HEK293 (cell line): ENCODE measurements at regions not wholly inside any gene's neighbourhood (a gene's known extent, or its start where the extent isn't known, plus 50 kb on each side); places are given as distances from the start of the nearest gene placed in this dataset.
A peak's percentile ranks its signal among the peaks of the same experiment; 100 is the strongest.

ENCODE experiments used
- ZBTB17 ChIP-seq: fragments of 450-650 bp; formaldehyde crosslinking; IDR thresholded peaks from 2 replicates; pipeline ENCODE4 v1.5.1; 2016; ENCODE audit warnings: missing biosample characterization, missing genetic modification characterization
- ZBTB48 ChIP-seq: fragments of 450-650 bp; formaldehyde crosslinking; IDR thresholded peaks from 2 replicates; pipeline ENCODE4 v1.5.1; 2016; ENCODE audit warnings: missing biosample characterization, missing genetic modification characterization
- ZNF335 ChIP-seq: fragments of 450-650 bp; formaldehyde crosslinking; conservative IDR thresholded peaks from 2 replicates; pipeline ENCODE4 v1.5.1; 2016; ENCODE audit warnings: missing biosample characterization, missing genetic modification characterization
- ZNF341 ChIP-seq: fragments of 450-650 bp; formaldehyde crosslinking; IDR thresholded peaks from 2 replicates; pipeline ENCODE4; 2016; ENCODE audit warnings: low read depth, missing biosample characterization, missing genetic modification characterization
- ZNF391 ChIP-seq: fragments of 450-650 bp; formaldehyde crosslinking; IDR thresholded peaks from 2 replicates; pipeline ENCODE4 v1.5.1; 2016; ENCODE audit warnings: low read depth, missing biosample characterization, missing genetic modification characterization, borderline replicate concordance
- ZNF394 ChIP-seq: fragments of 450-650 bp; formaldehyde crosslinking; IDR thresholded peaks from 2 replicates; pipeline ENCODE4 v1.5.1; 2016; ENCODE audit warnings: missing biosample characterization, missing genetic modification characterization, mild to moderate bottlenecking, moderate library complexity, borderline replicate concordance
- ZNF530 ChIP-seq: fragments of 450-650 bp; formaldehyde crosslinking; IDR thresholded peaks from 2 replicates; pipeline ENCODE4 v1.5.1; 2016; ENCODE audit warnings: low read depth, missing biosample characterization, missing genetic modification characterization
- ZNF549 ChIP-seq: fragments of 450-650 bp; IDR thresholded peaks from 2 replicates; pipeline ENCODE4 v1.5.1; 2018; ENCODE audit warnings: missing biosample characterization, missing genetic modification characterization, mild to moderate bottlenecking, inconsistent platforms, moderate library complexity
- ZNF600 ChIP-seq: fragments of 450-650 bp; formaldehyde crosslinking; IDR thresholded peaks from 2 replicates; pipeline ENCODE4 v1.5.1; 2016; ENCODE audit warnings: missing biosample characterization, missing genetic modification characterization
- ZNF610 ChIP-seq: fragments of 450-650 bp; formaldehyde crosslinking; IDR thresholded peaks from 2 replicates; pipeline ENCODE4 v1.5.1; 2016; ENCODE audit warnings: missing biosample characterization, missing genetic modification characterization, borderline replicate concordance
- ZNF626 ChIP-seq: fragments of 450-650 bp; sonication (Bioruptor Pico); formaldehyde crosslinking; IDR thresholded peaks from 2 replicates; pipeline ENCODE4 v1.5.1; 2018; ENCODE audit warnings: missing biosample characterization, missing genetic modification characterization, inconsistent platforms
- TF ChIP-seq, protein P1 (sequence below): fragments of 450-650 bp; formaldehyde crosslinking; IDR thresholded peaks from 2 replicates; pipeline ENCODE4 v1.5.1; 2016; ENCODE audit warnings: missing biosample characterization, missing genetic modification characterization
- TF ChIP-seq, protein P2 (sequence below): fragments of 450-650 bp; formaldehyde crosslinking; IDR thresholded peaks from 2 replicates; pipeline ENCODE4 v1.5.1; 2017; ENCODE audit warnings: missing biosample characterization, missing genetic modification characterization
- TF ChIP-seq, protein P3 (sequence below): fragments of 450-650 bp; formaldehyde crosslinking; IDR thresholded peaks from 2 replicates; pipeline ENCODE4 v1.5.1; 2016; ENCODE audit warnings: missing biosample characterization, missing genetic modification characterization
- TF ChIP-seq, protein P4 (sequence below): fragments of 450-650 bp; formaldehyde crosslinking; IDR thresholded peaks from 2 replicates; pipeline ENCODE4 v1.5.1; 2016; ENCODE audit warnings: missing biosample characterization, missing genetic modification characterization
- TF ChIP-seq, protein P5 (sequence below): fragments of 450-650 bp; formaldehyde crosslinking; conservative IDR thresholded peaks from 2 replicates; pipeline ENCODE4 v1.5.1; 2016; ENCODE audit warnings: low read depth, missing biosample characterization, missing genetic modification characterization
- TF ChIP-seq, protein P6 (sequence below): fragments of 450-650 bp; formaldehyde crosslinking; IDR thresholded peaks from 2 replicates; pipeline ENCODE4 v1.5.1; 2016; ENCODE audit warnings: missing biosample characterization, missing genetic modification characterization

DNA sequence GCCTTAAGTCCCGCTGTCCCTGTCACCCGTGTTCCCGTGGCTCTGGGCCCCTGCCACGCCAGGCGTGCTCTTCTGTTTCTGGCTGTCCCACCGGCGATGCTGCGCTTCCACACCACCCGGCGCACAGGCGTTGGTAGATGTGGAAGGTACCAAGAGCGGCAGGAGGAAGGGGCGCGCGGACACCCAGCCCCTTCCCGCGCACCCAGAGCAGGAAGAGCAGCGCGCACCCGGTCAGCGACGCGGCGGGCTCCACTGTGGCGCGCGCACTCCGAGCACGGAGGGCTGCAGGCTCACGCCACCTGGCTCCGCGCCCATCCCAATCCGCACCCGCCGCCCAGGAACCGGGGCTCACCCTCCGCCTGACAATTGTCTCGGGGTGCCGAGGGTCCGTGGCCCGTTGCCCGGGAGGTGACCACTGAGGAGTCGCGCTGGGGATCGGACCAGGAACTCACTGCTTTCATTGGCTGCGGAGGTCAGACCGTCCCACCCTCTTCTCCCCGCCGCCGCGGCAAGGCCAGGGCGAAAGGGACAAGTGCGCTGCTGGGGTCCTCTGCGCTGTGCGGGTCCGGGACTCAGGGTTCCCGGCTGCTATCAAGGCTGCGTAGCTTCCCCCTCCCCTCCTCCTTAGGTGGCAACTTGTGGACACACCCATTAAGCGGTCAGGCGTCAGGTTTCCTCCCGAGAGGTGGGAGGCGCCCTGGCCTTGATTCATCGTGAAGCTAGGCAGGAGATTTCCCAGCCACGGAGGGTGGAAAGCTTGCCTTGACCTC is 121.6 kb upstream of the ZNF92 start (continued):
- TF ChIP-seq, protein P1, sequence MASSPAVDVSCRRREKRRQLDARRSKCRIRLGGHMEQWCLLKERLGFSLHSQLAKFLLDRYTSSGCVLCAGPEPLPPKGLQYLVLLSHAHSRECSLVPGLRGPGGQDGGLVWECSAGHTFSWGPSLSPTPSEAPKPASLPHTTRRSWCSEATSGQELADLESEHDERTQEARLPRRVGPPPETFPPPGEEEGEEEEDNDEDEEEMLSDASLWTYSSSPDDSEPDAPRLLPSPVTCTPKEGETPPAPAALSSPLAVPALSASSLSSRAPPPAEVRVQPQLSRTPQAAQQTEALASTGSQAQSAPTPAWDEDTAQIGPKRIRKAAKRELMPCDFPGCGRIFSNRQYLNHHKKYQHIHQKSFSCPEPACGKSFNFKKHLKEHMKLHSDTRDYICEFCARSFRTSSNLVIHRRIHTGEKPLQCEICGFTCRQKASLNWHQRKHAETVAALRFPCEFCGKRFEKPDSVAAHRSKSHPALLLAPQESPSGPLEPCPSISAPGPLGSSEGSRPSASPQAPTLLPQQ (tag by site-specific recombination), result peak; percentile 82
- TF ChIP-seq, protein P2, sequence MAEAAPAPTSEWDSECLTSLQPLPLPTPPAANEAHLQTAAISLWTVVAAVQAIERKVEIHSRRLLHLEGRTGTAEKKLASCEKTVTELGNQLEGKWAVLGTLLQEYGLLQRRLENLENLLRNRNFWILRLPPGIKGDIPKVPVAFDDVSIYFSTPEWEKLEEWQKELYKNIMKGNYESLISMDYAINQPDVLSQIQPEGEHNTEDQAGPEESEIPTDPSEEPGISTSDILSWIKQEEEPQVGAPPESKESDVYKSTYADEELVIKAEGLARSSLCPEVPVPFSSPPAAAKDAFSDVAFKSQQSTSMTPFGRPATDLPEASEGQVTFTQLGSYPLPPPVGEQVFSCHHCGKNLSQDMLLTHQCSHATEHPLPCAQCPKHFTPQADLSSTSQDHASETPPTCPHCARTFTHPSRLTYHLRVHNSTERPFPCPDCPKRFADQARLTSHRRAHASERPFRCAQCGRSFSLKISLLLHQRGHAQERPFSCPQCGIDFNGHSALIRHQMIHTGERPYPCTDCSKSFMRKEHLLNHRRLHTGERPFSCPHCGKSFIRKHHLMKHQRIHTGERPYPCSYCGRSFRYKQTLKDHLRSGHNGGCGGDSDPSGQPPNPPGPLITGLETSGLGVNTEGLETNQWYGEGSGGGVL (tag by site-specific recombination), result peak; percentile 87
- TF ChIP-seq ZNF530 (no peak), ZNF394 (tag by site-specific recombination) (peak; percentile 22; the same call in 1 of the 2 replicates), ZNF610 (tag by site-specific recombination) (0 out of 2 replicates have a peak, but pooled peaks have one; percentile 26), ZNF335 (tag by site-specific recombination) (peak; percentile 96), ZBTB17 (tag by site-specific recombination) (peak; percentile 97), ZNF549 (tag by site-specific recombination) (no peak), ZBTB48 (tag by site-specific recombination) (peak; percentile 82), ZNF626 (tag by site-specific recombination) (no peak), ZNF341 (peak; percentile 91), ZNF391 (peak; percentile 62; the same call in 1 of the 2 replicates), ZNF600 (tag by site-specific recombination) (peak; percentile 76)
- TF ChIP-seq, protein P3, sequence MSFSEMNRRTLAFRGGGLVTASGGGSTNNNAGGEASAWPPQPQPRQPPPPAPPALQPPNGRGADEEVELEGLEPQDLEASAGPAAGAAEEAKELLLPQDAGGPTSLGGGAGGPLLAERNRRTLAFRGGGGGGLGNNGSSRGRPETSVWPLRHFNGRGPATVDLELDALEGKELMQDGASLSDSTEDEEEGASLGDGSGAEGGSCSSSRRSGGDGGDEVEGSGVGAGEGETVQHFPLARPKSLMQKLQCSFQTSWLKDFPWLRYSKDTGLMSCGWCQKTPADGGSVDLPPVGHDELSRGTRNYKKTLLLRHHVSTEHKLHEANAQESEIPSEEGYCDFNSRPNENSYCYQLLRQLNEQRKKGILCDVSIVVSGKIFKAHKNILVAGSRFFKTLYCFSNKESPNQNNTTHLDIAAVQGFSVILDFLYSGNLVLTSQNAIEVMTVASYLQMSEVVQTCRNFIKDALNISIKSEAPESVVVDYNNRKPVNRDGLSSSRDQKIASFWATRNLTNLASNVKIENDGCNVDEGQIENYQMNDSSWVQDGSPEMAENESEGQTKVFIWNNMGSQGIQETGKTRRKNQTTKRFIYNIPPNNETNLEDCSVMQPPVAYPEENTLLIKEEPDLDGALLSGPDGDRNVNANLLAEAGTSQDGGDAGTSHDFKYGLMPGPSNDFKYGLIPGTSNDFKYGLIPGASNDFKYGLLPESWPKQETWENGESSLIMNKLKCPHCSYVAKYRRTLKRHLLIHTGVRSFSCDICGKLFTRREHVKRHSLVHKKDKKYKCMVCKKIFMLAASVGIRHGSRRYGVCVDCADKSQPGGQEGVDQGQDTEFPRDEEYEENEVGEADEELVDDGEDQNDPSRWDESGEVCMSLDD (tag by site-specific recombination), result peak; percentile 83; the same call in 1 of the 2 replicates
- TF ChIP-seq, protein P4, sequence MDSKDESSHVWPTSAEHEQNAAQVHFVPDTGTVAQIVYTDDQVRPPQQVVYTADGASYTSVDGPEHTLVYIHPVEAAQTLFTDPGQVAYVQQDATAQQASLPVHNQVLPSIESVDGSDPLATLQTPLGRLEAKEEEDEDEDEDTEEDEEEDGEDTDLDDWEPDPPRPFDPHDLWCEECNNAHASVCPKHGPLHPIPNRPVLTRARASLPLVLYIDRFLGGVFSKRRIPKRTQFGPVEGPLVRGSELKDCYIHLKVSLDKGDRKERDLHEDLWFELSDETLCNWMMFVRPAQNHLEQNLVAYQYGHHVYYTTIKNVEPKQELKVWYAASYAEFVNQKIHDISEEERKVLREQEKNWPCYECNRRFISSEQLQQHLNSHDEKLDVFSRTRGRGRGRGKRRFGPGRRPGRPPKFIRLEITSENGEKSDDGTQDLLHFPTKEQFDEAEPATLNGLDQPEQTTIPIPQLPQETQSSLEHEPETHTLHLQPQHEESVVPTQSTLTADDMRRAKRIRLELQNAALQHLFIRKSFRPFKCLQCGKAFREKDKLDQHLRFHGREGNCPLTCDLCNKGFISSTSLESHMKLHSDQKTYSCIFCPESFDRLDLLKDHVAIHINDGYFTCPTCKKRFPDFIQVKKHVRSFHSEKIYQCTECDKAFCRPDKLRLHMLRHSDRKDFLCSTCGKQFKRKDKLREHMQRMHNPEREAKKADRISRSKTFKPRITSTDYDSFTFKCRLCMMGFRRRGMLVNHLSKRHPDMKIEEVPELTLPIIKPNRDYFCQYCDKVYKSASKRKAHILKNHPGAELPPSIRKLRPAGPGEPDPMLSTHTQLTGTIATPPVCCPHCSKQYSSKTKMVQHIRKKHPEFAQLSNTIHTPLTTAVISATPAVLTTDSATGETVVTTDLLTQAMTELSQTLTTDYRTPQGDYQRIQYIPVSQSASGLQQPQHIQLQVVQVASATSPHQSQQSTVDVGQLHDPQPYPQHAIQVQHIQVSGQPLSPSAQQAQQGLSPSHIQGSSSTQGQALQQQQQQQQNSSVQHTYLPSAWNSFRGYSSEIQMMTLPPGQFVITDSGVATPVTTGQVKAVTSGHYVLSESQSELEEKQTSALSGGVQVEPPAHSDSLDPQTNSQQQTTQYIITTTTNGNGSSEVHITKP (tag by site-specific recombination), result peak; percentile 99
- TF ChIP-seq, protein P5, sequence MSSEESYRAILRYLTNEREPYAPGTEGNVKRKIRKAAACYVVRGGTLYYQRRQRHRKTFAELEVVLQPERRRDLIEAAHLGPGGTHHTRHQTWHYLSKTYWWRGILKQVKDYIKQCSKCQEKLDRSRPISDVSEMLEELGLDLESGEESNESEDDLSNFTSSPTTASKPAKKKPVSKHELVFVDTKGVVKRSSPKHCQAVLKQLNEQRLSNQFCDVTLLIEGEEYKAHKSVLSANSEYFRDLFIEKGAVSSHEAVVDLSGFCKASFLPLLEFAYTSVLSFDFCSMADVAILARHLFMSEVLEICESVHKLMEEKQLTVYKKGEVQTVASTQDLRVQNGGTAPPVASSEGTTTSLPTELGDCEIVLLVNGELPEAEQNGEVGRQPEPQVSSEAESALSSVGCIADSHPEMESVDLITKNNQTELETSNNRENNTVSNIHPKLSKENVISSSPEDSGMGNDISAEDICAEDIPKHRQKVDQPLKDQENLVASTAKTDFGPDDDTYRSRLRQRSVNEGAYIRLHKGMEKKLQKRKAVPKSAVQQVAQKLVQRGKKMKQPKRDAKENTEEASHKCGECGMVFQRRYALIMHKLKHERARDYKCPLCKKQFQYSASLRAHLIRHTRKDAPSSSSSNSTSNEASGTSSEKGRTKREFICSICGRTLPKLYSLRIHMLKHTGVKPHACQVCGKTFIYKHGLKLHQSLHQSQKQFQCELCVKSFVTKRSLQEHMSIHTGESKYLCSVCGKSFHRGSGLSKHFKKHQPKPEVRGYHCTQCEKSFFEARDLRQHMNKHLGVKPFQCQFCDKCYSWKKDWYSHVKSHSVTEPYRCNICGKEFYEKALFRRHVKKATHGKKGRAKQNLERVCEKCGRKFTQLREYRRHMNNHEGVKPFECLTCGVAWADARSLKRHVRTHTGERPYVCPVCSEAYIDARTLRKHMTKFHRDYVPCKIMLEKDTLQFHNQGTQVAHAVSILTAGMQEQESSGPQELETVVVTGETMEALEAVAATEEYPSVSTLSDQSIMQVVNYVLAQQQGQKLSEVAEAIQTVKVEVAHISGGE (tag by site-specific recombination), result no peak
- TF ChIP-seq, protein P6, sequence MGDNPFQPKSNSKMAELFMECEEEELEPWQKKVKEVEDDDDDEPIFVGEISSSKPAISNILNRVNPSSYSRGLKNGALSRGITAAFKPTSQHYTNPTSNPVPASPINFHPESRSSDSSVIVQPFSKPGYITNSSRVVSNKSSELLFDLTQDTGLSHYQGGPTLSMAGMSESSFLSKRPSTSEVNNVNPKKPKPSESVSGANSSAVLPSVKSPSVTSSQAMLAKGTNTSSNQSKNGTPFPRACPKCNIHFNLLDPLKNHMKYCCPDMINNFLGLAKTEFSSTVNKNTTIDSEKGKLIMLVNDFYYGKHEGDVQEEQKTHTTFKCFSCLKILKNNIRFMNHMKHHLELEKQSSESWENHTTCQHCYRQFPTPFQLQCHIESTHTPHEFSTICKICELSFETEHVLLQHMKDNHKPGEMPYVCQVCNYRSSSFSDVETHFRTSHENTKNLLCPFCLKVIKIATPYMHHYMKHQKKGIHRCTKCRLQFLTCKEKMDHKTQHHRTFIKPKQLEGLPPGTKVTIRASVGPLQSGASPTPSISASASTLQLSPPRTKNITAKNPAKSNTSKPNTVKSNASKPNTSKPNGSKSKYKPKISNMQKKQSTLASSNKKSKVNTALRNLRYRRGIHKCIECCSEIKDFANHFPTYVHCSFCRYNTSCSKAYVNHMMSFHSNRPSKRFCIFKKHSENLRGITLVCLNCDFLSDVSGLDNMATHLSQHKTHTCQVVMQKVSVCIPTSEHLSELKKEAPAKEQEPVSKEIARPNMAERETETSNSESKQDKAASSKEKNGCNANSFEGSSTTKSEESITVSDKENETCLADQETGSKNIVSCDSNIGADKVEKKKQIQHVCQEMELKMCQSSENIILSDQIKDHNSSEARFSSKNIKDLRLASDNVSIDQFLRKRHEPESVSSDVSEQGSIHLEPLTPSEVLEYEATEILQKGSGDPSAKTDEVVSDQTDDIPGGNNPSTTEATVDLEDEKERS (tag by site-specific recombination), result no peak
